Neural progenitor cell (in vitro differentiated cells): ENCODE measurements at regions not wholly inside any gene's neighbourhood (a gene's known extent, or its start where the extent isn't known, plus 50 kb on each side); places are given as distances from the start of the nearest gene placed in this dataset.

Experiments used
- DNase-seq: peaks from one replicate; pipeline ENCODE4 v3.0.0-alpha.2; 2016; ENCODE audit warnings: low spot score
- H2AFZ ChIP-seq: fragments of 200-600 bp; sonication (generic); replicated peaks from 2 replicates; pipeline ENCODE4 v1.6.1; 2016; ENCODE audit warnings: antibody characterized with exemption
- H3F3A ChIP-seq: fragments of 200-600 bp; sonication (generic); 2 replicates; pipeline ENCODE4 v1.6.1; 2016; ENCODE audit warnings: antibody characterized with exemption, low read depth
- H3K27ac ChIP-seq: fragments of 200-600 bp; sonication (generic); 2 replicates; pipeline ENCODE4 v1.5.1; 2016; ENCODE audit warnings: mild to moderate bottlenecking
- H3K27me3 ChIP-seq: fragments of 200-600 bp; sonication (generic); 2 replicates; pipeline ENCODE4 v1.6.1; 2016; ENCODE audit warnings: mild to moderate bottlenecking, moderate library complexity
- H3K36me3 ChIP-seq: fragments of 200-600 bp; sonication (generic); 2 replicates; pipeline ENCODE4 v1.5.1; 2016
- H3K4me1 ChIP-seq: fragments of 200-600 bp; sonication (generic); 2 replicates; pipeline ENCODE4 v1.6.1; 2016; ENCODE audit warnings: mixed run types
- H3K4me2 ChIP-seq: fragments of 200-600 bp; sonication (generic); 2 replicates; pipeline ENCODE4 v1.6.1; 2016
- H3K4me3 ChIP-seq: fragments of 200-600 bp; sonication (generic); 2 replicates; pipeline ENCODE4 v1.5.1; 2016
- H3K79me2 ChIP-seq: fragments of 200-600 bp; sonication (generic); 2 replicates; pipeline ENCODE4 v1.6.1; 2016; ENCODE audit warnings: low read depth
- H3K9ac ChIP-seq: fragments of 200-600 bp; sonication (generic); 2 replicates; pipeline ENCODE4 v1.6.1; 2016
- H3K9me3 ChIP-seq: fragments of 200-600 bp; sonication (generic); 2 replicates; pipeline ENCODE4 v1.5.1; 2016; ENCODE audit warnings: low read depth
- H4K20me1 ChIP-seq: fragments of 200-600 bp; sonication (generic); 2 replicates; pipeline ENCODE4 v1.6.1; 2016; ENCODE audit warnings: low read depth
- H3K27ac Mint-ChIP-seq: 3 replicates; pipeline ENCODE4 v1.8.0; 2021; ENCODE audit warnings: mixed read lengths
- H3K27me3 Mint-ChIP-seq: 2 replicates; pipeline ENCODE4 v1.8.0; 2022; ENCODE audit warnings: low read depth, mild to moderate bottlenecking, inconsistent platforms, moderate library complexity, mixed read lengths; ENCODE audit not compliant: insufficient read depth
- H3K36me3 Mint-ChIP-seq: 3 replicates; pipeline ENCODE4 v1.8.0; 2021; ENCODE audit warnings: mixed read lengths
- H3K4me1 Mint-ChIP-seq: 3 replicates; pipeline ENCODE4 v1.8.0; 2021; ENCODE audit warnings: mixed read lengths
- H3K4me3 Mint-ChIP-seq: 3 replicates; pipeline ENCODE4 v1.8.0; 2021; ENCODE audit warnings: mild to moderate bottlenecking, moderate library complexity, mixed read lengths
- H3K9me3 Mint-ChIP-seq: 3 replicates; pipeline ENCODE4 v1.8.0; 2020; ENCODE audit warnings: mixed read lengths
- CTCF ChIP-seq: fragments of 200-600 bp; sonication (generic); IDR thresholded peaks from 2 replicates; pipeline ENCODE4 v1.5.1; 2017; ENCODE audit warnings: antibody characterized with exemption, mild to moderate bottlenecking
- EZH2 ChIP-seq: fragments of 200-600 bp; sonication (generic); IDR thresholded peaks from 2 replicates; pipeline ENCODE4 v1.6.1; 2017; ENCODE audit warnings: antibody characterized with exemption, mild to moderate bottlenecking, moderate library complexity
- EZH2phosphoT487 ChIP-seq: fragments of 200-600 bp; sonication (generic); IDR thresholded peaks from 2 replicates; pipeline ENCODE4 v1.6.1; 2017; ENCODE audit warnings: antibody characterized with exemption

GRCh38 chr3:144148356-144148755 is 176.7 kb downstream of the DIPK2A start:
- H2AFZ ChIP-seq, result no peak overlapping the region
- Mint-ChIP-seq H3K36me3 (no peaks in the 10 kb centered on the region), H3K27ac (no peak overlapping the region), H3K4me3 (no peak overlapping the region), H3K4me1 (peaks cover 4% of the 10 kb centered on the region), H3K9me3 (no peaks in the 10 kb centered on the region), H3K27me3 (no peaks in the 10 kb centered on the region)
- no peaks in the 10 kb centered on the region for H3K36me3 ChIP-seq
- H3K27ac ChIP-seq, result no peak overlapping the region
- no peak overlapping the region for H3K4me2 ChIP-seq
- H3K4me1 ChIP-seq, result no peaks in the 10 kb centered on the region
- H3K9ac ChIP-seq, result no peak overlapping the region
- no peaks in the 10 kb centered on the region for H3K9me3 ChIP-seq
- H4K20me1 ChIP-seq, result no peaks in the 10 kb centered on the region
- no peak overlapping the region for H3K4me3 ChIP-seq
- H3F3A ChIP-seq, result no peaks in the 10 kb centered on the region
- no peak for DNase-seq
- H3K79me2 ChIP-seq, result no peaks in the 10 kb centered on the region
- TF ChIP-seq CTCF (no peak), EZH2phosphoT487 (no peak), EZH2 (no peak)
- no peaks in the 10 kb centered on the region for H3K27me3 ChIP-seq

GRCh38 chr3:144151983-144152382 is 180.4 kb downstream of the DIPK2A start:
- H3K27ac ChIP-seq, result no peak overlapping the region
- H3K36me3 ChIP-seq, result no peaks in the 10 kb centered on the region
- no peaks in the 10 kb centered on the region for H3K9me3 ChIP-seq
- H3K4me2 ChIP-seq, result no peak overlapping the region
- H3K9ac ChIP-seq, result no peak overlapping the region
- no peak overlapping the region for H2AFZ ChIP-seq
- H3K4me3 ChIP-seq, result no peak overlapping the region
- TF ChIP-seq EZH2 (no peak), EZH2phosphoT487 (no peak), CTCF (no peak)
- no peaks in the 10 kb centered on the region for H3K4me1 Mint-ChIP-seq
- no peaks in the 10 kb centered on the region for H3K27me3 ChIP-seq
- no peaks in the 10 kb centered on the region for H3K4me1 ChIP-seq
- no peak overlapping the region for H3K4me3 Mint-ChIP-seq
- no peaks in the 10 kb centered on the region for H3F3A ChIP-seq
- no peaks in the 10 kb centered on the region for H3K36me3 Mint-ChIP-seq
- no peaks in the 10 kb centered on the region for H3K9me3 Mint-ChIP-seq
- peaks cover 2% of the 10 kb centered on the region for H3K27me3 Mint-ChIP-seq
- no peak overlapping the region for H3K27ac Mint-ChIP-seq
- DNase-seq, result no peak
- H3K79me2 ChIP-seq, result no peaks in the 10 kb centered on the region
- no peaks in the 10 kb centered on the region for H4K20me1 ChIP-seq

- Mint-ChIP-seq H3K27me3 (no peaks in the 10 kb centered on the region), H3K9me3 (no peaks in the 10 kb centered on the region), H3K36me3 (no peaks in the 10 kb centered on the region), H3K4me3 (no peak overlapping the region), H3K4me1 (no peaks in the 10 kb centered on the region), H3K27ac (no peak overlapping the region)
- Histone ChIP-seq H3K4me3 (no peak overlapping the region), H4K20me1 (no peaks in the 10 kb centered on the region), H3K9me3 (no peaks in the 10 kb centered on the region), H3K4me1 (no peaks in the 10 kb centered on the region), H2AFZ (no peak overlapping the region), H3K36me3 (no peaks in the 10 kb centered on the region), H3K27ac (no peak overlapping the region), H3F3A (no peaks in the 10 kb centered on the region), H3K4me2 (no peak overlapping the region), H3K79me2 (no peaks in the 10 kb centered on the region), H3K27me3 (no peaks in the 10 kb centered on the region), H3K9ac (no peak overlapping the region)
- TF ChIP-seq EZH2phosphoT487, result no peak
- no peak for TF ChIP-seq CTCF
- no peak for TF ChIP-seq EZH2
- no peak for DNase-seq
These were observed 189.0 kb downstream of the DIPK2A start for GRCh38 chr3:144160627-144161026.

- Histone ChIP-seq H2AFZ (no peak overlapping the region), H3F3A (no peaks in the 10 kb centered on the region), H3K4me1 (no peaks in the 10 kb centered on the region), H3K27me3 (no peaks in the 10 kb centered on the region), H3K4me2 (no peak overlapping the region), H4K20me1 (no peaks in the 10 kb centered on the region), H3K79me2 (no peaks in the 10 kb centered on the region), H3K36me3 (no peaks in the 10 kb centered on the region), H3K4me3 (no peak overlapping the region), H3K27ac (no peak overlapping the region), H3K9ac (no peak overlapping the region), H3K9me3 (no peaks in the 10 kb centered on the region)
- TF ChIP-seq EZH2phosphoT487 (no peak), EZH2 (no peak), CTCF (no peak)
- Mint-ChIP-seq H3K36me3 (no peaks in the 10 kb centered on the region), H3K9me3 (no peaks in the 10 kb centered on the region), H3K27ac (no peak overlapping the region), H3K4me3 (no peak overlapping the region), H3K4me1 (no peaks in the 10 kb centered on the region), H3K27me3 (no peaks in the 10 kb centered on the region)
- no peak for DNase-seq
These were observed 190.4 kb downstream of the DIPK2A start for GRCh38 chr3:144162042-144162441.
